CD4-positive, alpha-beta T cell treated with Interleukin-21 for 1 hour (primary cell): ENCODE measurements at regions not wholly inside any gene's neighbourhood (a gene's known extent, or its start where the extent isn't known, plus 50 kb on each side); places are given as distances from the start of the nearest gene placed in this dataset.

ENCODE experiments used
- DNase-seq: peaks from one replicate; pipeline ENCODE4 v3.0.0-alpha.2; 2020

DNA sequence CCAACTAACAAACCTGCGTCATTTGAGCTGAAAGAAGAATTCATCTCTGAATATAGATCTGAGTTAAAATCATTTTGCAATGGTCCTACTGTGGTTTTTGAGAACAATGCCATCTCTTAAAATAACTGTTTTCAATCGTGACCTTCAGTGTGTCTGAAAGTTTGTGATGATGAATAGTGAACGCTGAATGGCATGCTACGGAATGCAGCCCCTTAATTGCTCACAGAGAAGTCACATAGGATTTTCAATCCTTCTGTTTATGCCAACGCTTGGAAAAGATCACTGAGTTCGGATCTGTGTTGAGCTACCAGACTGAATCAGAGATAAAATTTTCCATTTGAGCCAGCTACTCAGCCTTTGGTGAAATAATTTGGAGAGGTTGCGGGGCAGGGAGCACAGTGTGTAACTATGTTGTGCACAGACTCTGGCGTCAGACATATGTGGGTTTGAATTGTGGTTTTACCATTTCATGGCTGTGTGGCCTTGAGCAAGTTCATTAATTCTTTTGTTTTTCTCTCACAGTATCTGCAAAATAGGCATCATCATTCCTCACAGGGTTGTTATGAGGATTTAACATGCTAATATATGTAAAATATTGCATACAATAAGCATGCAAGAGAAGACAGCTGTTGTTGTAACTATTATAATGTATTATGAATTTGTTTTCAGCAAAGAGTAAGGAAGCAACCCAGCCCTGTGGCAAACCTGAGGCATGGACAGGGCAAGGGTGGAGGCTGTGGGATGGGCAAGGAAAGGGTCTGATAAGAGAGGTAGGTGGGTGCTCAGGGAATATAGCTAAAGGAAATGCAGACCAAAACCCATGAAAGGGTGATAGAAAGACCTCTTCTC is 679.9 kb downstream of the KCNA4 start:
- DNase-seq, result no peak

GRCh38 chr11:29334776-29335130 is 682.1 kb downstream of the KCNA4 start:
- DNase-seq, result no peak

DNA sequence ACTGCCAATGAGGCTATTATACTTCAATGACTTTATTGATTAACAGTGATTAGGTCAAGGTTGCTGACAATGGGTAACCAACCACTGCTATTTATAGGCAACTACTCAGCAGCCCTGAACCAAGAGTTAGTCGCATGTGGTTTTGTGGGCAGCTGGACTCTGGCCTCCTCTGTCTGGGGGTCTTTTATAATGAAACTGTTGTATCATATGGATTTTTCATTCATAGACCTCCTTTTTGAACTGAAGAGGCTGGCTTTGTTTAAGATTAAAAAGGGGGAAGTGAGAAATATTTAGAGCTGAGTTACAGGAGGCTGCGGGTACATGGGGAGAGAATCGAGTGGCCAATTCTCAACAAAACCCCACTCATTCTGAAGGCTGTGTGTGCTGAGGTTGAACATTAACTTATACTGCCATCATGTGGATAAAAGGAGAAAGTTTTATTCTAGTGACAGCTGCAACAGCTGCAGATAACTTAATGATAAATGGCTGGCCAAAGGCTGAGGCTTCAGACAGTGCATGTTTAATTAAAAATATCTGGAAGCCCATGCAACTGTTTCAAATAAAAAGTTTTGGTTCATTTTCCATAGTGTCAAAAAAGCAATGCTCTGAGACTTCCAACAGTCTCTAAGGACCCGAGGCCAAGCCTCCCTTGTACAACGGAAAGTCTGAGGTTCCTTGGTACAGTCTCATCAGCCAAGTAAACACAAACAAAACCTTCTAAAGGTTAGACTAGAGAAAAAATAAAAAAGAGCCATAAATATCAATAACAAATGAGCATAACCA is 682.6 kb downstream of the KCNA4 start:
- DNase-seq, result no peak

DNA sequence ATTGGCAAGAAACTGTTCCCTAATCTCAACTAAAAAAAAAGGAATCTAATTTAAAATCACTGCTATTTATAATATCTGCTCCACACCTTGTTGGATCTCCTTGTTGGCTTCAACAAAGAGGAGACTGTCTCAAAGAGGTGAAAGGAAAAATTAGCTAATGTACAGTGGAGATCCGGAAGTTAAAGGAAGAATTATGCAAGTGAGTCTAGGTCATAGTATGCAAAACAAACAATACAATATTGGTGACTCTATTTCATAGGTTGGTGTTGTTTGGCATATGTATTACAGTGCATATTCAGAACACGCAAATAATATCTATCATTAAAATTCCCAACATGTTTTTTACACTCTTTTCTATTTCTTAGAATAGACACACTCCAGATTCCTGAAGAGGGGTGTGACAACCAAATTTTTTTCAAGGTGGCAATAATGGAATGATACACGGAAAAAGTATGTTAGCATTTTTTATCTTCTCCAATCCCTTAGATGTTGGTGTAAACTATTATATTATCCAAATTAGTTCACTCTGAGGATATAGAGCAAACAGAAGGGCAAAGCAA is 685.3 kb downstream of the KCNA4 start:
- no peak for DNase-seq

- DNase-seq, result no peak
These were observed 687.8 kb downstream of the KCNA4 start for GRCh38 chr11:29328961-29329441.

GRCh38 chr11:29327891-29328290 is 688.9 kb downstream of the KCNA4 start:
- DNase-seq, result no peak

DNA sequence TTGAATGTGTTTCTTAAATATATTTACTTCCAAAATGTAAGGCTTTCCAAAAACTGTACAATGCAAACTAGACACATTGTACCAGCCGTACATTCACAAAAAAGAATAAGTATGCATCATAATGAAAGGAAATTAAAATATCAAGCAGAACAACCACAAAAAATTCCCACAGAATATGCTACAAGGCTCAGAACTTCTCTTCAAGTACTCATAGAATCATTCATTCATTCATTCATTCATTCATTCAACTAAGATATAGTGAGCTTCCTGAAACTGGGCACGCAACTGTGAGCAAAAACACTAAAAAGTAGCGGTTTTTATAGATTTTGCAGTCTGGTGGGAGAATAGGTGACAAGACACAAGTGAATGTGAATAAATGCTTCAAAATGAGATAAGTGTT is 690.1 kb downstream of the KCNA4 start:
- no peak for DNase-seq

GRCh38 chr11:29324328-29324727 is 692.5 kb downstream of the KCNA4 start:
- no peak for DNase-seq

DNA sequence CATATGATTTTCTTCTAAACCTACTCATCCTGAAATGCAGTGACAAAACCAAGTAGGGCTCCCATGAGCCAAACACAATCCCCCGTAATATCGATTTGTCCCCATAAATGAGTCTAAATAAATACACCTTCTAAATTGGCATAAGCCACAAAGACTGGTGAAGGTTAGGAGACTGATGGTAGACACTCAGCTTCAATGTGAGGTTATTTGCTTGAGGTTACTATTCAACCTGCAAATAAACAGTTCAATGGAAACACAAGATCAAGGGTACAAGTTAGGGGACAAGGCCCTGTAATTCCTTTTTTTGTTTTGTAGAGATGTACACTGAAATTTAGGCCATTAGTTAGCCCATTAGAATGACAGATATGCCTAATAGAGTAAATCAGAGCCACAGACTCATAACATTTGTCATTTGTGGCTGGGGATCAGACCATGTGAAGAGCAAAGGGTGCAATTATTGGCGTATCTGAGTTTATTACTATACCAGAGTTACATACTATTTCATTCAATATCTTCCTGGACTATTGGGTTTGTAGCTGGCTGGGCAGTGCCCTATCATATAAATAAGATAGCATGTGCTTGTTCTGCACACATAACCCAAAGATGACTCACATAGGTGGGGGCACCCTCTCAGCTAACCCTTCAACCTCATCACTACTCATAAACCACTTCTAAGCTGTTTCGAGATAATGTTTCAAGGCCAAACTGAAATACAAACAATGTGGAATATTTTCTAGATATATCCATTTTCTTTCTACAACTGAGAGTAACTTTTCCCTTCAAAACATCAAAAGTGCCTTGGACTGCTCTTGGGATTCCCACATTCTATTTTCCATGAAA is 695.3 kb downstream of the KCNA4 start:
- no peak for DNase-seq

GRCh38 chr11:29320196-29320595 is 696.6 kb downstream of the KCNA4 start:
- no peak for DNase-seq

GRCh38 chr11:29319210-29319609 is 697.6 kb downstream of the KCNA4 start:
- DNase-seq, result no peak

DNA sequence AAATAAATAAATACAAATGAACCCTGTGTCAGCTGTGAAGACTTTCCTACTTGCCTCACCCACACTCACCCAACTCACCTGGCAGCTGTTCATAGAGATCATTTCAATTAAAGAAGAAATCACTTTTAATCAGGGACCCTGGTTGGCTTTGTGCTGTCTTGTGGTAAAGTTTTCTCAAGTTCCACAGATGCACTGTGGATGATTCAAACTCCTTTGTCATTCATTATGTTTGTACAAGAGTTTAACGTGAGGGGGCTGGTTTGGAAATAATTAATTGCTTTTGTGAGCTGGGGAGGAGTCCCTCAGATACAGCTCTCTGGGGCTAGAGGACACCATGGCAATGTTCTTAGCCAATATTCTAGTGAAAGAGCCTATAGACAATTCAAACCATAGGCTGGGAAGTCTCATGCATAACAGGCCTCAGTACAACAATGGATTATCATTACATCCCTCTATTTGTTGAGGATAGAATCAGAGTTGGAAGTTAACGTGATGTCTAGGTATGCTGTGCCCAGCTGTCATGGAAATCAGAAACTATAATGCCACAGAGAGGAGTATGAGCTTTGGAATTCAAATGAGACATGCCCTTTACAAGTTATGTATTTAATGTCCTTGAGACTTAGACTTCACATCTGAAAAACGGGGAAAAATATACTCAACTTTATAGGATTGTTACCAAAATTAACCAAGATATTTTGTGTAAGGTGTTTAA is 698.5 kb downstream of the KCNA4 start:
- no peak for DNase-seq

DNA sequence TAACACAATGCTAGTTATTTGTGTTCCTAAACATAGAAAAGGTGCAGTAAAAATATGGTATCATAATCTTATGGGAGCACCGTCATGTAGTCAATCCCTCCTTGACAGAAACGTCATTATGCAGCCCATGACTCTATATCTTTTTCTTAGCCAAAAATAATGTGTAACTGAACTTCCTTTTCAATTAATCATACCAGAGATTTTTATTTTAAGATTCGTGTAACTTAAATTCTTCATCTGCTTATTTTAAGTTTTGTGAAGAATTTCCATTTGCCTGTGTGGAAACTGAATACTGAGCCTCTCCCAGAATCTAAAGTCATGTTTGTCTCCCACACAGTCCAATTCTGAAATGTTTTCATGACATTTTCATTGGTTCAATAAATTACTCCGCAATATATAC is 699.1 kb downstream of the KCNA4 start:
- DNase-seq, result no peak

- DNase-seq, result no peak
These were observed 701.6 kb downstream of the KCNA4 start for GRCh38 chr11:29315275-29315674.

GRCh38 chr11:29314211-29314610 is 702.6 kb downstream of the KCNA4 start:
- no peak for DNase-seq

DNA sequence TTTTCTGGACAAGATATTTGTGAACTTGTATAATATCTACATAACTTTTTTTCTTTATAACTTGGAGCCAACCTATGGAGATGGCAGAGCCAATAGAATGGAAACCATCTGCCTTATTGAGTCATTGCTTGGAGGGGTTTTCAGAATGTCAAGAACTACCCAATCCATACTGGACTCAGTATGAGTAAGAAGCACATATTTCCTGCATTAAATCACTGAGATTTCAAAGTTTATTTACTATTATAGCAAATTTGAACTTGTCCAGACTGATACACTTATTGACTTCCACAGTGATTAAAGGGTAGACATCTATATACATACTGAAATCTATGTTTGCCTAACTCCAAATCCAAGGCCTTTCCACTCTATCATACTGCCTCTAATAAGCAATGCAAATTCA is 704.0 kb downstream of the KCNA4 start:
- no peak for DNase-seq

DNA sequence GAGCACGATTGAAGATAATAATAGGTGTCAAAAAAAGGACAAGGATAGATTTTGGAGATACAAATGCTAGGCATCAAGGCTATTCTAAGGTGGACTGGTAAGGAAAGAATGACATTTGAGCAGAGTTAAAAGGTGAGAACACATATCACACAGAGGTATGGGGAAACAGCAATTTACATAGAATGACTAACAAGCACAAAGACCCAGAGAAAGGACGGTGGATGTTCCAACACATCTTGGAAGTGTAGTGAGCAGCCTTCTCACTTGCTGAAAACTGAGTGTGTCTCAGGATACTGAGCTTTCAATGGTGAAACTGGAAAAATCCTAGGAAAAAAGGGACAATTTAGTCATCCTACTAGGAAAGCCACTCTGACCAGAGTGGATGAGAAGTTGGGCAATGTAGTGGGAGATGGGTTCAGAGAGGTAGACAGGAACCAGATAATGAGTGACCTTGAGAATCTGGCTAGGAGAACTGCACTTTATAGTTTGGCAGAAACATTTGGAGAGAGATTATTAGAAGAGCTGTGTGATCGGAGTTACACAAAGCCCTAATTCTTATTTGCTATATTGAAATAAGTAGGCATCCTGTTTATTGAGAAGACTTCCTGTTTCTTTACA is 706.0 kb downstream of the KCNA4 start:
- DNase-seq, result no peak

DNA sequence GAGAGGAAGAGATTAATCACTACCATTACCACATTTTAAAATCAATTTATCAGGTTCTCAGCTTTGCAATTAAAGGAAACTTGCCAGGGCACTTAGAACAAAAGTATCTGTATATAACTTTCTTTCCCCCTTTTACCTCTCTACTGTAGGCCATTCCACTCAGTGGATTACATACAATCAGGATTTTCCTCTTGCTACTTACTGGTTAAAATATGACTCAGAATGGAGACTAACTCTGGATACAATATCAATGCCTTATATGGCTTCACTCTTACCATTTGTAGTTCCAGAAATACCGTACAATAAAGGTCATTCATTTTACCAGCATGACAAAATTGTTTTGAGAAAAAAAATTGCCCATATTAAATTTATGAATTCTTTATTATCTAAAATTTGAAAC is 706.8 kb downstream of the KCNA4 start:
- no peak for DNase-seq

DNA sequence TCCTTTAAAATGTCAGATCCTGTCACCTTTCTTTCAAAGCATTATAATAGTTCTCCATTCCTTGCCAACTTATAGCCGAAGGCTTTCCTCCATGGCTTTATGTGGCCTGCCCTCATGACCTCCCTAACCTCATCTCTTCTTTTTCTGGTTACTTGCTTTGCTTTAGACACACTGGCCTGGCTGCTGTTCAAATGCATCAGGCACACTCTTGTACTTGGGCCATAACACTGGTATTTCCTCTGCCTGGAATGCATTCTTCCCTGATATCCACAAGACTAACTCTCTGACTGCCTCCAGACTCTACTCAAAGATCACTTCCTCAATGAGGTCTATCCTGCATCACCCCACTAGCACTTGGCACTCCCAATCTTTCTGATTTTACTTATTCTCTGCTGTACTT is 710.3 kb downstream of the KCNA4 start:
- DNase-seq, result no peak

GRCh38 chr11:29305456-29306232 is 711.2 kb downstream of the KCNA4 start:
- DNase-seq, result no peak

- DNase-seq, result no peak
These were observed 716.4 kb downstream of the KCNA4 start for GRCh38 chr11:29300420-29300819.
